Right lobe of liver (tissue), 6 donors: ENCODE measurements at regions not wholly inside any gene's neighbourhood (a gene's known extent, or its start where the extent isn't known, plus 50 kb on each side); places are given as distances from the start of the nearest gene placed in this dataset.

ENCODE experiments used
- ATAC-seq, 4 donors: fragments of 200-7000 bp; cut with Tn5 transposase; one replicate each; pipeline ENCODE4 v1.9.1; 2020; ENCODE audit warnings: mild to moderate bottlenecking in 4 of 4, moderate library complexity in 4 of 4
- DNase-seq, 3 donors: peaks; one replicate each; pipeline ENCODE4 v3.0.0-alpha.2; 2020
- H3K27ac ChIP-seq, 3 donors: fragments of 200-600 bp; one replicate each; pipeline ENCODE4 v1.8.0; 2022
- H3K27me3 ChIP-seq, 2 donors: fragments of 200-600 bp; one replicate each; pipeline ENCODE4 v1.8.0; 2022
- H3K36me3 ChIP-seq, 4 donors: fragments of 200-600 bp; sonication (generic) in 1 of 4; one replicate each; pipeline versions ENCODE4 v1.5.1 to v1.8.0; 2017 to 2022; ENCODE audit warnings: control low read depth in 1 of 4
- H3K4me1 ChIP-seq, 4 donors: fragments of 200-600 bp; sonication (generic) in 1 of 4; one replicate each; pipeline versions ENCODE4 v1.5.1 to v1.8.0; 2017 to 2022; ENCODE audit warnings: control low read depth in 1 of 4
- H3K4me3 ChIP-seq, 3 donors: fragments of 200-600 bp; one replicate each; pipeline ENCODE4 v1.8.0; 2022
- H3K9me3 ChIP-seq, 4 donors: fragments of 200-600 bp; sonication (generic) in 1 of 4; one replicate each; pipeline versions ENCODE4 v1.5.1 to v1.8.0; 2017 to 2022; ENCODE audit warnings: control low read depth in 1 of 4
- CTCF ChIP-seq, 4 donors: fragments of 200-600 bp in 3 of 4; fragments of 450-650 bp in 1 of 4; IDR thresholded peaks; one replicate each; pipeline versions ENCODE4 v1.5.1 to v1.8.0; 2016 to 2022; ENCODE audit warnings: antibody characterized with exemption in 4 of 4, mild to moderate bottlenecking in 2 of 4
- POLR2A ChIP-seq: fragments of 450-650 bp; IDR thresholded peaks from one replicate; pipeline ENCODE4 v1.6.1; 2017; ENCODE audit warnings: antibody characterized with exemption, mild to moderate bottlenecking
- WGBS: methylation state at CpG from one replicate; pipeline ENCODE4 v1.1.6; 2018; ENCODE audit warnings: low coverage, low lambda C conversion rate; ENCODE audit not compliant: insufficient coverage; ENCODE audit errors: missing lambda C conversion rate; 5-methylcytosine and 5-hydroxymethylcytosine counted together
- intact Hi-C, 2 donors: fragments of 100-400 bp; cut with DNase I; formaldehyde crosslinking; loops; one replicate each; pipeline versions ENCODE4 v1.11.2 to v1.14.1; 2022
- donor health status: DM: no; HTN: yes; CAD: no.
- donor health status: DM: no; HTN: no; CAD: no.
- donor health status: DM: no; HTN: no; CAD: no.
- donor health status: DM: no; HTN: yes; CAD: no.
- donor health status: DM: no; HTN: yes; CAD: no.

- H3K27me3 ChIP-seq, result no peaks in the 10 kb centered on the region
- H3K4me3 ChIP-seq, result no peak overlapping the region
- H3K9me3 ChIP-seq, result no peaks in the 10 kb centered on the region
- ATAC-seq (no peak), DNase-seq (no peak)
- intact Hi-C loops, result no loop called here
- 94% methylated on average over 2 of the region's 2 CpGs for WGBS
- H3K36me3 ChIP-seq, result no peaks in the 10 kb centered on the region
- H3K27ac ChIP-seq, result no peak overlapping the region
- H3K4me1 ChIP-seq, result no peaks in the 10 kb centered on the region
- no peak for TF ChIP-seq CTCF (IDR thresholded peaks at IDR 0.05)
- TF ChIP-seq POLR2A, result no peak
Observed at GRCh38 chr2:66069937-66070720, 364.8 kb upstream of the MEIS1 start.

DNA sequence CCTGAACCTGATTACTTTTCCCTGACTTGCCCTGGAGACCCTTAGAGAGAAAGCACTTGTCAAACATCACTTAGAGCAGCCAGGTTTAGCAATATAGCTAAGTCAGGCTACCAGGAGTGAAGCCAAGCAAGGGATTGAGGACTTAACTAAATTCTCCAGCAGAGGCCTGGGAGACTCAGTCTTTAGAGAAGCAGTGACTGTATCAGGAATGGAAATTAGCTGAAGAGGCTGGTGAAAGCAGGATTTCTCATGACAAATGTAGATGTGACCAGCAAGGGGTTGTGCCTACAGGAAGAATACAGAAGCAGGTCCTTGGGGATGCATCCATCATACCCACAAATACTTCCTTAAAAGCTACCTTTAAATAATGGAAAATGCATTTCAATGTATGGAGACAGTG lies 368.9 kb upstream of the MEIS1 start:
- no peak for TF ChIP-seq CTCF (IDR thresholded peaks at IDR 0.05)
- no peak for TF ChIP-seq POLR2A
- intact Hi-C loops, result no loop called here
- Histone ChIP-seq H3K27ac (no peak overlapping the region), H3K36me3 (no peaks in the 10 kb centered on the region), H3K4me3 (no peak overlapping the region), H3K9me3 (no peaks in the 10 kb centered on the region), H3K4me1 (no peaks in the 10 kb centered on the region), H3K27me3 (no peaks in the 10 kb centered on the region)
- no peak for DNase-seq
- ATAC-seq, result no peak

- no peaks in the 10 kb centered on the region for H3K9me3 ChIP-seq
- no peaks in the 10 kb centered on the region for H3K27me3 ChIP-seq
- ATAC-seq, result peak; percentile 90 to 99 (median 94)
- H3K36me3 ChIP-seq, result no peaks in the 10 kb centered on the region
- H3K27ac ChIP-seq, result no peak overlapping the region
- intact Hi-C loops, result no loop called here
- H3K4me1 ChIP-seq, result peaks cover 0 to 5% (median 2%) of the 10 kb centered on the region in 4 donors
- H3K4me3 ChIP-seq, result no peak overlapping the region
- TF ChIP-seq POLR2A (no peak), CTCF (IDR thresholded peaks at IDR 0.05) (no peak)
- DNase-seq, result no peak
Observed at GRCh38 chr2:66059332-66059731, 375.6 kb upstream of the MEIS1 start.

DNA sequence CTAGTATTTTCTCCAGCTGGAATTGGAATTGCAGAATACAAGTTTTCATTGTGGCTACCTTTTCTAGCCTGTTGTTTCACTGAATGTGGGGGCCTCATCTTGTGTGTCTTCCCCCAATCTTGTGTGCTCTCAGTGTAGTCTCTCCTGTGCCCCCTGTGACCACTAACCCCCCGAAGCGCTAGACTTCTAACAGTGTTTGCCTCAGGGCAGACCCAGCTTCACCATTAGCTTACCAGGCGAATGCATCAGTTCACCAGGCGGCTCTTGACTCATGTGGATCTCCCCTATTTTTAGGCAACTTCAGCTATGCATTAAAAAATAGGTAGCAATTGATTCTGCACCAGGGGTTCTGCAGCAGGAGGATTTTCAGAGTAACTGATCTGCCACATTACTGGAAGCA lies 376.2 kb upstream of the MEIS1 start:
- DNase-seq (no peak), ATAC-seq (no peak)
- WGBS, result 74% methylated on average over 2 of the region's 4 CpGs
- H3K4me1 ChIP-seq, result peaks cover 0 to 5% (median 2%) of the 10 kb centered on the region in 4 donors
- intact Hi-C loops, result no loop called here
- no peak for TF ChIP-seq POLR2A
- no peak for TF ChIP-seq CTCF (IDR thresholded peaks at IDR 0.05)
- no peak overlapping the region for H3K4me3 ChIP-seq
- no peak overlapping the region for H3K27ac ChIP-seq
- H3K9me3 ChIP-seq, result no peaks in the 10 kb centered on the region
- H3K36me3 ChIP-seq, result no peaks in the 10 kb centered on the region
- H3K27me3 ChIP-seq, result no peaks in the 10 kb centered on the region

DNA sequence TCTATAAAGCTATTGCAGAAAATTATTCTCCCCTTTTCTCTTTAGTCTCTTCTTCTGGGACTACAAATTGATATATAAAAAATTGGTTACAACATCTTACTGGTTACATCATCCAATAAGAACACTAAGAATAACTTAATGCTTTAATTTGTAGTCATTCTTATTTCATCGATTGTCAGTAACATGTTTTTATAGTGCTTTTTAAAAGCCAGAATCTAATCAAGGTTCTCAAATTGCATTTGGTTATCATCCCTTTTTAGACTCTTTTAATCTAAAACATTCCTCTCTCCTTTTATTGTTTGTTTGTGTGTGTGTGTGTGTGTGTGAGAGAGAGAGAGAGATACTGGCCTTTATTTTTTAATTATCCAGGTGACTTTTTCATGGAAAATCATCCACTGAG lies 377.1 kb upstream of the MEIS1 start:
- Histone ChIP-seq H3K36me3 (no peaks in the 10 kb centered on the region), H3K9me3 (no peaks in the 10 kb centered on the region), H3K27me3 (no peaks in the 10 kb centered on the region), H3K27ac (no peak overlapping the region), H3K4me1 (peaks cover 0 to 5% (median 2%) of the 10 kb centered on the region in 4 donors), H3K4me3 (no peak overlapping the region)
- no peak for TF ChIP-seq POLR2A
- no peak for TF ChIP-seq CTCF (IDR thresholded peaks at IDR 0.05)
- 86% methylated on average over 1 of the region's 1 CpG for whole genome bisulfite sequencing
- DNase-seq (no peak), ATAC-seq (no peak)
- intact Hi-C loops, result no loop called here
